Heart right ventricle (tissue), 16 donors: ENCODE measurements at regions not wholly inside any gene's neighbourhood (a gene's known extent, or its start where the extent isn't known, plus 50 kb on each side); places are given as distances from the start of the nearest gene placed in this dataset.

Source experiments
- ATAC-seq, 8 donors: fragments of 200-7000 bp; cut with Tn5 transposase; one replicate each; pipeline ENCODE4 v1.9.1; 2020; ENCODE audit warnings: mild to moderate bottlenecking in 8 of 8, moderate library complexity in 8 of 8, moderate number of reproducible peaks in 1 of 8
- DNase-seq, 2 donors: peaks; one replicate each; pipeline ENCODE4 v3.0.0-alpha.2; 2020
- H3K27ac ChIP-seq, 10 donors: fragments of 200-600 bp; sonication (generic) in 2 of 10; one replicate each; pipeline versions ENCODE4 v1.5.0 to v1.8.0; 2020 to 2022; ENCODE audit warnings: mild to moderate bottlenecking in 3 of 10
- H3K27me3 ChIP-seq, 7 donors: fragments of 200-600 bp; one replicate each; pipeline ENCODE4 v1.8.0; 2021 to 2022; ENCODE audit warnings: mild to moderate bottlenecking in 2 of 7
- H3K36me3 ChIP-seq, 9 donors: fragments of 200-600 bp; sonication (generic) in 1 of 9; one replicate each; pipeline versions ENCODE4 v1.5.0 to v1.8.0; 2020 to 2022; ENCODE audit warnings: mild to moderate bottlenecking in 2 of 9
- H3K4me1 ChIP-seq, 9 donors: fragments of 200-600 bp; sonication (generic) in 1 of 9; one replicate each; pipeline versions ENCODE4 v1.5.0 to v1.8.0; 2020 to 2022; ENCODE audit warnings: mild to moderate bottlenecking in 4 of 9
- H3K4me3 ChIP-seq, 10 donors: fragments of 200-600 bp; sonication (generic) in 2 of 10; one replicate each; pipeline versions ENCODE4 v1.5.0 to v1.8.0; 2020 to 2022; ENCODE audit warnings: mild to moderate bottlenecking in 7 of 10, moderate library complexity in 2 of 10
- H3K9me3 ChIP-seq, 11 donors: fragments of 200-600 bp in 10 of 11; sonication (generic) in 2 of 11; one replicate each; pipeline versions ENCODE4 v1.5.0 to v1.8.0; 2013 to 2022; ENCODE audit warnings: mild to moderate bottlenecking in 2 of 11, control low read depth in 1 of 11, moderate library complexity in 1 of 11
- CTCF ChIP-seq, 9 donors: fragments of 200-600 bp; sonication (generic) in 2 of 9; IDR thresholded peaks; one replicate each; pipeline versions ENCODE4 v1.5.0 to v1.8.0; 2021 to 2022; ENCODE audit warnings: antibody characterized with exemption in 9 of 9, mild to moderate bottlenecking in 5 of 9, moderate library complexity in 1 of 9
- WGBS, 2 donors: extraction: QIAGEN DNeasy Blood & Tissue Kit; methylation state at CpG; one replicate each; pipeline ENCODE4 v1.1.7; 2013; ENCODE audit warnings: inconsistent platforms in 1 of 2; 5-methylcytosine and 5-hydroxymethylcytosine counted together
- intact Hi-C, 10 donors: fragments of 100-400 bp; cut with DNase I; formaldehyde crosslinking; loops; one replicate each; pipeline versions ENCODE4 v1.11.1 to v1.14.2; 2022
- donor health status: Arrhythmogenic right ventricular cardiomyopathy.
- donor health status: ischemic (EF 13 %, LVEDD 7.1; RV severe dilation, severe dysfunction).
- donor health status: healthy with polysubstance abuse.
- donor health status: DM: no; HTN: yes; CAD: no.
- donor health status: DM: no; HTN: no; CAD: no.
- donor health status: ischemic (EF 25% LVEDD 6.9; RV normal size, moderate dysfunction).
- donor health status: ischemic (EF 25% LVEDD 5.7; RV mildly dilated, moderate dysfunction).
- donor health status: healthy.
- donor health status: DM: yes; HTN: yes; CAD: no.
- donor health status: Ischemic cardiomyopathy.
- donor health status: ischemic (EF 35%, LVEDD 5.7; RV mildly dilated, moderate dysfunction).
- donor health status: nonischemic (EF 11% LVEDD 7.7; RV severe dilation, severe dysfunction).
- donor health status: DM: yes; HTN: yes; CAD: no.
- donor health status: PGD.
- donor health status: ischemic (EF 29% LVEDD 5.4; RV normal size, mild dysfunction).
- donor health status: nonischemic (EF 23%, LVEDD 6.1; RV moderate dilation, normal function).

GRCh38 chr1:87754139-87754538 is 425.5 kb downstream of the LMO4 start:
- H3K27ac ChIP-seq, result no peak overlapping the region

GRCh38 chr1:87757676-87758075 is 429.0 kb downstream of the LMO4 start:
- WGBS, 2 donors, result 83 to 84% methylated on average over 9 of the region's 9 CpGs

More at GRCh38 chr1:87754139-87754538, 425.5 kb downstream of the LMO4 start:
- H3K9me3 ChIP-seq, result no peaks in the 10 kb centered on the region
- no peak for ATAC-seq
- DNase-seq, result no peak
- intact Hi-C loops, result no loop called here
- no peak for TF ChIP-seq CTCF (IDR thresholded peaks at IDR 0.05)
- no peak overlapping the region for H3K4me3 ChIP-seq
- H3K36me3 ChIP-seq, result no peaks in the 10 kb centered on the region
- H3K4me1 ChIP-seq, result no peaks in the 10 kb centered on the region
- H3K27me3 ChIP-seq, result peaks cover 0 to 5% (median 0%) of the 10 kb centered on the region in 7 donors

GRCh38 chr1:87759421-87760087 is 430.9 kb downstream of the LMO4 start:
- no peak for TF ChIP-seq CTCF (IDR thresholded peaks at IDR 0.05)
- intact Hi-C loops, result no loop called here
- H3K4me3 ChIP-seq, result no peak overlapping the region
- no peak overlapping the region for H3K27ac ChIP-seq
- peaks cover 0 to 5% (median 0%) of the 10 kb centered on the region in 7 donors for H3K27me3 ChIP-seq
- no peaks in the 10 kb centered on the region for H3K9me3 ChIP-seq
- WGBS, 2 donors, result 42 to 59% methylated on average over 4 of the region's 4 CpGs
- H3K36me3 ChIP-seq, result no peaks in the 10 kb centered on the region
- DNase-seq (no peak), ATAC-seq (no peak)
- no peaks in the 10 kb centered on the region for H3K4me1 ChIP-seq

More at GRCh38 chr1:87757676-87758075, 429.0 kb downstream of the LMO4 start:
- Histone ChIP-seq H3K27me3 (peaks cover 0 to 5% (median 0%) of the 10 kb centered on the region in 7 donors), H3K4me3 (no peak overlapping the region), H3K9me3 (no peaks in the 10 kb centered on the region), H3K36me3 (no peaks in the 10 kb centered on the region), H3K27ac (no peak overlapping the region), H3K4me1 (no peaks in the 10 kb centered on the region)
- intact Hi-C loops, result no loop called here
- no peak for TF ChIP-seq CTCF (IDR thresholded peaks at IDR 0.05)
- DNase-seq (no peak), ATAC-seq (no peak)

- H3K27me3 ChIP-seq, result peaks cover 0 to 5% (median 0%) of the 10 kb centered on the region in 7 donors
- DNase-seq, result no peak
- H3K27ac ChIP-seq, result no peak overlapping the region
- WGBS, 2 donors, result 76 to 86% methylated on average over 2 of the region's 2 CpGs
- TF ChIP-seq CTCF (IDR thresholded peaks at IDR 0.05), result no peak
- intact Hi-C loops, result no loop called here
- no peaks in the 10 kb centered on the region for H3K4me1 ChIP-seq
- no peaks in the 10 kb centered on the region for H3K36me3 ChIP-seq
- H3K9me3 ChIP-seq, result no peaks in the 10 kb centered on the region
- no peak for ATAC-seq
- no peak overlapping the region for H3K4me3 ChIP-seq
Observed at GRCh38 chr1:87760155-87760554, 431.5 kb downstream of the LMO4 start.
